Activated T-helper 2 cell treated with anti-CD3 and anti-CD28 coated beads, Interferon-gamma antibody, Interleukin-2, Interleukin-4, amounts not matched to agents 10 μg/mL and 5 μg/mL and 100 μg/mL, durations not matched to agents 14 hours and 24 hours and 36 hours (primary cell): ENCODE measurements at regions not wholly inside any gene's neighbourhood (a gene's known extent, or its start where the extent isn't known, plus 50 kb on each side); places are given as distances from the start of the nearest gene placed in this dataset.

Experiments used
- DNase-seq: peaks from one replicate; pipeline ENCODE4 v3.0.0; 2021; ENCODE audit warnings: low spot score
- H3K27ac Mint-ChIP-seq: one replicate; pipeline ENCODE4 v1.8.0; 2021; ENCODE audit warnings: mixed read lengths
- H3K27me3 Mint-ChIP-seq: one replicate; pipeline ENCODE4 v1.8.0; 2021; ENCODE audit warnings: low read depth, mixed read lengths
- H3K36me3 Mint-ChIP-seq: one replicate; pipeline ENCODE4 v1.8.0; 2021; ENCODE audit warnings: low read depth, mixed read lengths
- H3K4me1 Mint-ChIP-seq: one replicate; pipeline ENCODE4 v1.8.0; 2021; ENCODE audit warnings: low read depth, mixed read lengths
- H3K4me3 Mint-ChIP-seq: one replicate; pipeline ENCODE4 v1.8.0; 2021; ENCODE audit warnings: low read depth, mild to moderate bottlenecking, moderate library complexity, mixed read lengths
- H3K9me3 Mint-ChIP-seq: one replicate; pipeline ENCODE4 v1.8.0; 2021; ENCODE audit warnings: mixed read lengths
- intact Hi-C: fragments of 100-400 bp; cut with micrococcal nuclease; formaldehyde crosslinking; loops from one replicate; pipeline ENCODE4 v1.15.1; 2023

DNA sequence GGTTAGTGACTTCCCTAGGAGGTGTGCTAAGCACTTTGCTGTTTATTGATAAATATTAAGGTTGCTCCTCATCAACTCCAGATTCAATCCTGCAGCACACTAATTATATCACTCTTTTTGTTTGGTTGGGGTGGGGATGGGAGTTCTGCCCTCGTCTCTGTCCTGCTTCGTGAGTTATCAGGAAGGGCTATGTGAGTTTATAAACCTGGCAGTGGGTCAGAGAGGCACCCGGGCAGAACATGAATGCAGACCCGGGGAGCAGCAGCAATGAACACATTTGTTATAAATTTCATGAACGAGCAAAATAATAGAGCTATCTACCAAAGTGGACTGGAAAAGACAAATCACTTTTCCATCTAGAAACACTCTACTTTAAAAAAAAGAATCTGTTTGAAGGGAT is 125.5 kb upstream of the WWC1 start:
- peaks cover 4% of the 10 kb centered on the region for H3K4me1 Mint-ChIP-seq

DNA sequence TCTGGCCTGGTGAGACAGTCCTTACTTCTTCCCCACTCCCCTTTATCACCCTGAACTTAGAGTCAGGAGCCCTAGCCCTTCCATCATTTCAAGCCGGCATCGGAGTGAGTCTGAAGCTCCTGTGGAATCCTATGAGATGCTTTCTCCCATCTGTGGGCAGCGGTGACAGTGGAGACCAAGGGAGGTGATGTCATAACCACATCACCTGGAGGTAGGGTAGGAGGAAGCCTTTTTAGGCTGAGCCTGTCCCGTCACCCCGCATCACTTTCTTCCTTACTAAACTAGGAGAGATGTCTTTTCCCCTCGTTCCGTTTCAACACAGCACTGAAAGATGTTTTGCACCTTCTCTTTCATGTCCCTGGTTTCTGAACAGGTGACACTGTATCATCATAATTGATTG is 124.1 kb upstream of the WWC1 start:
- H3K36me3 Mint-ChIP-seq: no peaks in the 10 kb centered on the region
- H3K4me1 Mint-ChIP-seq: peaks cover 4% of the 10 kb centered on the region
- H3K27me3 Mint-ChIP-seq: peaks cover 6% of the 10 kb centered on the region
- H3K4me3 Mint-ChIP-seq: no peak overlapping the region
- DNase-seq: no peak
- no peak overlapping the region for H3K27ac Mint-ChIP-seq
- no peaks in the 10 kb centered on the region for H3K9me3 Mint-ChIP-seq
- intact Hi-C loops: no loop called here

More for the DNA sequence above, 125.5 kb upstream of the WWC1 start:
- DNase-seq: no peak
- intact Hi-C loops: no loop called here
- Mint-ChIP-seq H3K27ac (no peak overlapping the region), H3K4me3 (no peak overlapping the region), H3K9me3 (no peaks in the 10 kb centered on the region), H3K27me3 (peaks cover 6% of the 10 kb centered on the region), H3K36me3 (no peaks in the 10 kb centered on the region)

DNA sequence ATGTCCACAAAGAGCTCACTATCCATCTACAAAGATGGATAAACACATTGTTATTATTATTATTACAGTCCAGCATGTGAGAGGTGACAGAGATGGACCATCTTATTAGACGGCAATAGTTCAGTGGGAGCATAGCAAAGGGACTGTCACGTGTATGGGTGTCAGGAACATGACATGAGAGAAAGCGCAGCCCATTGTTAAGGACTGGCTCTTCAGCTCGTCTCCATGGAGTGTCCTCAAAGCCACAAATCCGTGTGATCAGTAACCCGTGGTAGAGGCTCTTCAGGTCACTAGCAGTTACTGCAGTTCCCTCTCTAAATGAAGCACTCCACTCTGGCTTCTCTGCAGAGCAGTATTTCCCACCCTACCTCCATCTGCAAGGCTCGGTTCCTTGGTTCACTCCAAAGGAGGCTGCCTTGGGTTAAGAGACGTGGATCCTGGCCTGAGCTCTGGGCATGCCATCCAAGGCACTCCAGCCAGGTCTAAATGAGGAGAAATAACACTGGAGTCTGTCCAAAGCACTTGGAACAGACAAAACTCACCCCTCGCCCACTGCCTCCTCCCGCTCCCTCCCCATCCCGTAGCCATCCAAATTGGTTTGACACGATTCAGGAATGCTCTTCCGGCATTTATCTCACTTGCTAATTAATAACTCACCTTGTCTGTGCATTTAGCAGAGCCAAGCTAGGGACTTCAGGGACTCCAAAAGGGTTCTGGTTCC is 122.3 kb upstream of the WWC1 start:
- Mint-ChIP-seq H3K9me3 (no peaks in the 10 kb centered on the region), H3K4me1 (peaks cover 4% of the 10 kb centered on the region), H3K36me3 (no peaks in the 10 kb centered on the region), H3K27me3 (peaks cover 6% of the 10 kb centered on the region), H3K4me3 (no peak overlapping the region), H3K27ac (no peak overlapping the region)
- intact Hi-C loops: no loop called here
- no peak for DNase-seq

DNA sequence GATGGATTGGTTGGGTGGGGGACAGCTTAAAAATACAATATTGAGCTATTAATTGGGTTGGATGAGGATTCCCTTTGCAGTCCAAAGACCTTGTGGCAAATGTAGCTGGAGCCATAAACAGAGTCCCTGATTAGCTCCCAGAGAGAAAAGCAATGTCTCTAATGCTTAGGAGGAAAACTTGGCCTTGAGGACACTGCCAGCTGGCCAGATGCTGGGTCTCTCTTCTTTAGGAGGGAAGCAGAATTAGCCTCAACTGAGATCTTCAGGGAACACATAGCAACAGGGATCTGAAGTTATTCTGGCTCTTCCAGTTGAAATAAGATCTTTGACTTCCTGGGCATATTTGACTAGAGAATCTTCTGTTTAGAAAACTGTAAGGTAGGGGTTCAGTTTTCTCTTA is 121.7 kb upstream of the WWC1 start:
- H3K4me1 Mint-ChIP-seq: peaks cover 4% of the 10 kb centered on the region
- H3K36me3 Mint-ChIP-seq: no peaks in the 10 kb centered on the region

DNA sequence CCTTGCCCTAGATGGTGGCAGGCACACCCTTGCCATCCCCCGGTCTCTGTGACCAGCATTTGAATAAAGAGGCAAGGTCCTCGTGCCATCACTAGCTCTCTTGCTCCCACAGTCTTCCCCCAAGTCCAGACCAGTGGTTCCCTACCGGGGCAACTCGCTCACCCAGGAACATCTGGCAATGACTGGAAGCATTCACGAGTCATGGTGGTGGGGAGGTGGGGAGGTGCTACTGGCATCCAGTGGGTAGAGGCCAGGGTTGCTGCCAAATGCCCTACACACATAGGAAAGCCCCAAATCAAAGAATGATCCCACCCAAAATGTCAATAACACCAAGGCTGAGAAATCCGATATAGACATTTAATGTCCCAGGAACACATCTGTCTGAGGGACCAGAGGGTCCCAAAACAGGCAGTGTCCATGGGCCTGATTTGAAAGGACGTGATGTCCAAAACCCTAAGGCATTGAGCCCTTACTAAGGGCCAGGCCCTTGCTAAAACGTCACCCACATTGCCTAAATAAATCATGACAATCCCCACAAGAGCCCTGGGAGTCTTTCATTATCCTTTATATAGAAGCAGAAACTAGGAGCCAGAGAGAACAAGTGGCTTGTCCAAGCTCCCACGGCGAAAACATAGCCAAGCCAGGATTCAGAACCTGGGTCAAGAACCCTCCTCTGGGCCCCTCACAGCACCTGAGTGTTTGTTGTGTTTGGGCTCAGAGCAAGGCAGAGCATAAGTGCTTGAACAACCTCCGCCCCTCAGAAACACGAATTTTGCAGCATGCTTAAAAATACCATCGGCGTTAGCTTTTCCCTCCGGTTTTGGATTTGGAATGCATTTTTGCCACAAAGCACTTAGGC is 119.3 kb upstream of the WWC1 start:
- Mint-ChIP-seq H3K4me3 (no peak overlapping the region), H3K9me3 (no peaks in the 10 kb centered on the region), H3K27me3 (peaks cover 2% of the 10 kb centered on the region), H3K27ac (no peak overlapping the region), H3K4me1 (no peaks in the 10 kb centered on the region), H3K36me3 (no peaks in the 10 kb centered on the region)
- no peak for DNase-seq
- intact Hi-C loops: no loop called here

More for the DNA sequence above, 121.7 kb upstream of the WWC1 start:
- Mint-ChIP-seq H3K4me3 (no peak overlapping the region), H3K27ac (no peak overlapping the region), H3K27me3 (peaks cover 6% of the 10 kb centered on the region), H3K9me3 (no peaks in the 10 kb centered on the region)
- DNase-seq: no peak
- intact Hi-C loops: no loop called here

DNA sequence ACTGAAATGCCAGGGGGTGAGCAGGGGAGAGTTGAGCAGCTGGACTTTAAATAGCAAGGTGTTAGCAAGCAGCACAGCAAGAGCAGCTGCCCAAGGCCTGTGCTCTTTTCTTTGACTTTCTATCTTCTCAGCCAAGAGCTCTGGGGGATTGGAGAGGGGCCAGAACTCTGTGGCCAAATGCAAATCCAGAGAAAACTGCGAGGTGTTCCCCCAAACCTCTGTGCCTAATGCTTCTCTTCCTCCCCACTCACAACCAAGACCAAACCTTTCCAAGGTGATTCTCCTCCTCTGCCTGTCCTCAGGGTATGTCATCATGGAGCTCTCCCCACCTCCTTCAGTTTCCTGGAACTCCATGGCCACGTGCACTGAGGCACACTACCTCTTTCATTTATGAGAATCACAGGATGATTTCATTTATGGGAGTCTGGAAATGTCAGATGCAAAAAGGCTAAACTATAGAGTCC is 118.7 kb upstream of the WWC1 start:
- Mint-ChIP-seq H3K4me3 (no peak overlapping the region), H3K27me3 (no peaks in the 10 kb centered on the region)

DNA sequence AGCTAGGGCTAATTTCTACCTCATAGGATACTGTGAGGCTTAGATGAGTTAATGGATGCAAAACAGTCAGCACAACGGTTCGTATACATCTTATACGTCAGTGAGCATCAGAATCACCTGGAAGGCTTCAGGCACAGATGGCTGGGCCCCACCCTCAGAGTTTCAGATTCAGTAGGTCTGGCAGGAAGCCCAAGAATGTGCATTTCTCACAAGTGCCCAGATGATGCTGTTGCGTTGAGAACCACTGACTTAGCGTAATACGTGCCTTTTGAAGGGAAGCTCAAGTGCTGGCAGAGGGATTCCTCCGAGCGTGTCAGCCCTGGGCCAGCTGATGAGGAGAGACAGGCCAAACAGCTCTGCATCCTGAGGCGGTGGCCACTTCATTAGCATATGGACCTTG is 117.1 kb upstream of the WWC1 start:
- Mint-ChIP-seq H3K27me3 (no peaks in the 10 kb centered on the region), H3K4me3 (no peak overlapping the region), H3K27ac (no peak overlapping the region), H3K9me3 (no peaks in the 10 kb centered on the region), H3K36me3 (no peaks in the 10 kb centered on the region), H3K4me1 (no peaks in the 10 kb centered on the region)
- no peak for DNase-seq
- intact Hi-C loops: no loop called here

More for the DNA sequence above, 118.7 kb upstream of the WWC1 start:
- Mint-ChIP-seq H3K9me3 (no peaks in the 10 kb centered on the region), H3K4me1 (no peaks in the 10 kb centered on the region), H3K27ac (no peak overlapping the region), H3K36me3 (no peaks in the 10 kb centered on the region)
- intact Hi-C loops: no loop called here
- DNase-seq: no peak

DNA sequence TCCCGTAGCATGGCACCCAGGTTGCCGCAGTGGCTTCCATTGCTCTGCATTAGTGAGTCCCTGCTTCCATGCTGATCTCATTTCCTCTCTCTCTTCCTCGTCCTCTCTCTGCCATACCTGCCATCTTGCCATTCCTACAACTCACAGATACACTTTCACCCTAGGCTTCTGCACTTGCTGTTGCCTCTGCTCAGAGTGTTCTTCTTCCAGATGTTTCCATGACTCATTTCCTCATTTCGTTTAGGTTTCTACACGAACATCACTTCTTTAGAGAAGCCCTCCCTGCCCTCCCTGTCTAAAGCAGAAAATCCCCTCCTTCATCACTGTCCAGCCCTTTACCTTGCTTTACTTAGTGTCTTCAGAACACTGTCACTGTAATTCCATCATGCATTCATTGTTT is 115.2 kb upstream of the WWC1 start:
- H3K9me3 Mint-ChIP-seq: no peaks in the 10 kb centered on the region
- no peak for DNase-seq

DNA sequence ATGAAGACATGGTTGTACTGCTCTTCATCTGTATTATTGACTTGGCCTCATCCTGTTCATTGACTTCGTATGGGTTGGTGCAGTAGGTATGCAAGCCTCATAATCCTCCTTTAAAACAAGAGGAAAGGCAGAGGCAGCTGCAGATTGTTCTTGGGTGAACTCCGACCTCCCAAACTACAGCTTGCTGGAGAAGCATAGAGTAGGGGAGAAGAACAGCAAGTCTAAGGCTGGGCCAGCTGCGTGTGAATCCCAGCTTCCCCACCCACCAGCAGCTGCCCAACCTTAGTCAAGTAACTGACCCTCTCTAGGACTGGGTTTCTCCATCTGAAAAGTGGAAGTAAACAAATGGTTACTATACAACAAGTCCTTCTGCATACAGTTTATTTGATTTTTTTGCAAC is 114.5 kb upstream of the WWC1 start:
- intact Hi-C loops: no loop called here
- no peak for DNase-seq
- H3K27ac Mint-ChIP-seq: no peak overlapping the region
- no peaks in the 10 kb centered on the region for H3K36me3 Mint-ChIP-seq
- no peak overlapping the region for H3K4me3 Mint-ChIP-seq
- no peaks in the 10 kb centered on the region for H3K4me1 Mint-ChIP-seq
- H3K9me3 Mint-ChIP-seq: no peaks in the 10 kb centered on the region
- no peaks in the 10 kb centered on the region for H3K27me3 Mint-ChIP-seq

More for the DNA sequence above, 115.2 kb upstream of the WWC1 start:
- no peak overlapping the region for H3K27ac Mint-ChIP-seq
- no peak overlapping the region for H3K4me3 Mint-ChIP-seq
- intact Hi-C loops: no loop called here
- H3K36me3 Mint-ChIP-seq: no peaks in the 10 kb centered on the region
- H3K4me1 Mint-ChIP-seq: no peaks in the 10 kb centered on the region
- no peaks in the 10 kb centered on the region for H3K27me3 Mint-ChIP-seq

DNA sequence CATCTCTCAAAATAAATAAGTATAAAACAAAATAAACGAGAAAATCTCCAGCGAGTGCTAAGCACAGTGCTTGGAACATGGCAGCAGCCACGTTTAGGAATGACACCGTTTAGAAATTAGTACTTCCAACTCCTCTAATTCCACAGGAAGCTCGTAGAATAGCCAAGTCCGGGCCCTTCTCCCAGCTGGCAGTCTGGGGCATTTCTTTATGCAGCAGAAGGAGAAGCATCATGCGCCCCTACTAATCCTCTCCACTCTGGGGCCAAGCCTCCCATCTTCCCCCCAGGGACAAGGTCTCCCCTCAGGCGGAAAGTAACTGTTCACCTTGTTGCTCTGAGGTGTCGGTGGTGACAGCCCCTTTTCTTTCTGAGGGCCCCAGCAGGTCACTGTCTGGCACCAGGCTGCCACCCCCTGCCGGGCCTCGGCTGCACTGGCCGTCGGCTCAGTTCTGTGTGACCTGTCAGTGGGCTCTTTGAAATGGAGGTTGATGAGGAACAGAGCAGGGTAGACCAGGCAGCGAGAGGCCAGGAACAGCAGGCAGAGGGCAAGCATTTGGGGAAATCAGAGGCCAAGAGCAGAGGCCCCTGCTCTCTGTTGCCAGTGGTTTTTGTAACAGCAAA is 113.5 kb upstream of the WWC1 start:
- no peaks in the 10 kb centered on the region for H3K4me1 Mint-ChIP-seq
- H3K36me3 Mint-ChIP-seq: no peaks in the 10 kb centered on the region
- H3K9me3 Mint-ChIP-seq: no peaks in the 10 kb centered on the region
- no peak overlapping the region for H3K4me3 Mint-ChIP-seq
- H3K27ac Mint-ChIP-seq: no peak overlapping the region
- no peaks in the 10 kb centered on the region for H3K27me3 Mint-ChIP-seq
- intact Hi-C loops: no loop called here
- no peak for DNase-seq

DNA sequence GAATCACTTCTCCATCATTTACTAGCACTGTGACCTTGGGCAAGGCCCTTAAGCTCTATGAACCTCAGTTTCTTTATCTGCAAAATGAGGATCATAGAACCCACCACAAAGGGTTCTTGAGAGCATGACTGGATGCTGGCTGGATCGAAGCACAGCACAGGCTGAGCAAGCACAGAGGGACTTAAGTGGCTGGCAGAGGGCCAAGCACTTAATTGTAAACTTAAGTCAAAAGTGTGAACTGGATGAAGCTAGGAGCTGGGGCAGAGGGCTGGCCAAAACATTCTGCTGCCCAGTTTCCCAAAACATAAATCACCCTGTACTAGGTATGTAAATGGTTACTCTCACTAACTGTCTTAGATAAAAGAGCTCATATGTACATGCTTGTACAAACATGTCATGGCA is 112.3 kb upstream of the WWC1 start:
- no peak overlapping the region for H3K4me3 Mint-ChIP-seq
- no peaks in the 10 kb centered on the region for H3K36me3 Mint-ChIP-seq
- no peak for DNase-seq
- H3K27me3 Mint-ChIP-seq: peaks cover 2% of the 10 kb centered on the region
- H3K9me3 Mint-ChIP-seq: no peaks in the 10 kb centered on the region
- intact Hi-C loops: no loop called here
- H3K4me1 Mint-ChIP-seq: no peaks in the 10 kb centered on the region
- H3K27ac Mint-ChIP-seq: no peak overlapping the region

DNA sequence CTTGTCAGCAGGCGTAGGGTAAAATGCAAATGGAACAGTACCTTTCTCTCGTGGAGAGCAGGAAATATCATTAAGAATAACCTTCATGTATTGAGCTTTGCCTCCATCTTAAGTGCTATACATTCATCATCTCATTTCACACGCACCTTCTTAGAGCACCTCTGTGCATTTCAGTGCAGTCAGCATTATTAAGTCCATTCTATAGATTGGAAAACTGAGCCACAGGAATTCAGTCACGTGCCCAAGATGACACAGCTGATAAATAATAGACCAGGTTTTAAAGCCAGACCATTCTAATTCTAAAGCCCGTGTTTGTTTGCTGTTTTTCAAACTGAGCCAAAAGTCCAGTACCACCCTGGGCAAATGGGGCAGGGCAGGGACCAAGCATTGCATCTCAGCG is 109.2 kb upstream of the WWC1 start:
- Mint-ChIP-seq H3K36me3 (no peaks in the 10 kb centered on the region), H3K27ac (no peak overlapping the region), H3K9me3 (no peaks in the 10 kb centered on the region), H3K4me1 (no peaks in the 10 kb centered on the region), H3K27me3 (peaks cover 4% of the 10 kb centered on the region), H3K4me3 (no peak overlapping the region)
- intact Hi-C loops: no loop called here
- DNase-seq: no peak

DNA sequence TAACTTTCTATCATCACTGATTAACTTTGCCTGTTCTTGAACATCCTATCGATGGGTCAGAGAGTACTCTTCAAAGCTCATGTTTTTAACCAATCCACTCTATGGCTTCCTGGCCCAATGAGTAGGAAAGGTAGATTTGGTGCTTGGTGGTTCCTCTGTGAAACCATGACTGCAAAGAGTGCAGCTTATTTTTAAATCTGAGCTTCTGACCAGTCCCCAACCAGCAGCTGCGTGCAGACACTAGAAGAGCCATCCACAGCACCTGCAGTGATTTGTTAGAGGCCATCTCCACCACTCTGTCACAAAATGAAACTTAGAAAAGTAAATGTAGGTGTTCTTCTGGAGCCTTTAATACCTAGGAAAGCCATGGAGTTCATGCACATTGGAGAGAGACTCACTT is 107.3 kb upstream of the WWC1 start:
- Mint-ChIP-seq H3K36me3 (no peaks in the 10 kb centered on the region), H3K4me1 (no peaks in the 10 kb centered on the region), H3K27me3 (peaks cover 4% of the 10 kb centered on the region), H3K27ac (no peak overlapping the region), H3K4me3 (no peak overlapping the region), H3K9me3 (no peaks in the 10 kb centered on the region)
- DNase-seq: no peak
- intact Hi-C loops: no loop called here
